GM10266 (cell line): ENCODE measurements at regions not wholly inside any gene's neighbourhood (a gene's known extent, or its start where the extent isn't known, plus 50 kb on each side); places are given as distances from the start of the nearest gene placed in this dataset.
"Not testable (repeated sequence)": the region's sequence is repeated elsewhere in the genome, so short reads cannot be mapped to it uniquely, and the experiment has no call there.

ENCODE experiments used
- DNase-seq: peaks from one replicate; pipeline ENCODE4 v3.0.0; 2012; ENCODE audit errors: extremely low spot score
- TF ChIP-seq, protein P1 (sequence below): IDR thresholded peaks from 2 replicates; pipeline ENCODE4 v1.5.1; 2012; ENCODE audit warnings: mild to moderate bottlenecking, low read depth; ENCODE audit not compliant: control insufficient read depth, insufficient read depth; ENCODE audit errors: missing control alignments

DNA sequence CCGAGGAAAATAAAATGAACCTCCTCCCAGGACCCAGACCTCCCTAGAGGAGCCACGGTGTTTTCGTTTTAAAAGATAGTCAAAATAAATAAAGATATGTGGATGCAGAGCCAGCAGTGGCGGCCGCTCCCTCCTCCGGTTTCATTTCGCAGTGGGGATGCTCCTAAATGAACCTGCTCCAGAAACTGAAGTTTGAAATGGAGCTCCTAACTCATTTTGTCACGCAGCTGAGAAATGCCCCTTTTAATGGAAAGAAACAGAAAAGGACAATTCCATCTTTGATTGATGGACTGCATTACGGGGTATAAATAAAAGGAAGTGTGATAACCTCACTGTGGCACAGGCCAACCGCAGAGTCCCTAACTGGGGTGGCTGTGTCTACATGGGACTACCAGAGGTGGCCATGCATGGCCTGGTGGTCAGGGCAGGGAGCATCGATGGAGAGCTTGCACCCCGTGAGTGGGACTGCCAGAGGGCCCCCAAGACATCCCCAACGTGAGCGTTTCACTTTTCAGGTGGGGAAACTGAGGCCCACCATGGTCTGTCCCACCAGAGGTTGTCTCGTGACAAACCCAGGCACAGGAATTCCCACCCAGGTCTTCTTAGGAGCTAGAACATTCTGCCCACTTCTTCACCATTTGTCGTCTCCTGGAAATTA is 426.6 kb downstream of the BRD1 start:
- TF ChIP-seq, protein P1, sequence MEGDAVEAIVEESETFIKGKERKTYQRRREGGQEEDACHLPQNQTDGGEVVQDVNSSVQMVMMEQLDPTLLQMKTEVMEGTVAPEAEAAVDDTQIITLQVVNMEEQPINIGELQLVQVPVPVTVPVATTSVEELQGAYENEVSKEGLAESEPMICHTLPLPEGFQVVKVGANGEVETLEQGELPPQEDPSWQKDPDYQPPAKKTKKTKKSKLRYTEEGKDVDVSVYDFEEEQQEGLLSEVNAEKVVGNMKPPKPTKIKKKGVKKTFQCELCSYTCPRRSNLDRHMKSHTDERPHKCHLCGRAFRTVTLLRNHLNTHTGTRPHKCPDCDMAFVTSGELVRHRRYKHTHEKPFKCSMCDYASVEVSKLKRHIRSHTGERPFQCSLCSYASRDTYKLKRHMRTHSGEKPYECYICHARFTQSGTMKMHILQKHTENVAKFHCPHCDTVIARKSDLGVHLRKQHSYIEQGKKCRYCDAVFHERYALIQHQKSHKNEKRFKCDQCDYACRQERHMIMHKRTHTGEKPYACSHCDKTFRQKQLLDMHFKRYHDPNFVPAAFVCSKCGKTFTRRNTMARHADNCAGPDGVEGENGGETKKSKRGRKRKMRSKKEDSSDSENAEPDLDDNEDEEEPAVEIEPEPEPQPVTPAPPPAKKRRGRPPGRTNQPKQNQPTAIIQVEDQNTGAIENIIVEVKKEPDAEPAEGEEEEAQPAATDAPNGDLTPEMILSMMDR = no peak
- DNase-seq = no peak

DNA sequence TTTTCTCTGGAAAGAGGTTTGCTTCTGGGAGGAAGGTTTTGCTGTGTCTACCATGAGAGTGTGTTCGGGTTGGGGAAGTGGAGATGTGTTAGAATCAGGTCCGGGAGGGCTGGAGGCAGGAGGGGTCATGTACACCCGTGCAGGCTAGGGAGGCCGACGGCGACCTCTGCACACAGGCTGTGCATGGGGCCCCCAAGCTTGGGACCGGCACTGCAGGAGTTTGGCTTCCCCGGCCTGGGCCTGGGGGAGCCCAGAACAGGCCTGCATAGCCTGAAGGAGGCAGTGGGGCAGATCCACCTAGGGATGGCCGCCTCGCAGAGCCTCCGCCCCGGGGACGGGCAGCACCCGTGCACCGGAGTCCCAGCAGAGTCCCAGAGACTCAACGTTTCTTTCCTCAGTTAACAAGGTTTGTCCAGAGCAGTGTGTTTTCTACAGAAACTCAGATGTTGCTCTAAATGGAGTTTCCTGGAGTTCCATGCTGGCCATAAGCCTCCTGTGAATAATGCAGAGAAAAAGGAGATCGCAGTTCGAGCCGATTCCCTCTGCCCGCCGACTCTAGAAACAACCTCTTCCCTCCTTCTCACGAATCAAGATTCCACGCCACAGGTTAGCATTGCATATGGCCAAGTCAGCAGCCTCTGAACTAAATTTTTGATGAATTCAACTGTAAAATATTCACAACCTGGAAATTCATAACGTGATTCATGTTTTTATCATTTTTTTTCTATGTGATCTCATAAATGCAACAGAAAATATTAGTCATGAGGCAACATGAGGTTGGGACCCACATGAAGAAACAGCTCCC is 427.3 kb downstream of the BRD1 start:
- DNase-seq = no peak
- TF ChIP-seq, protein P1 = no peak

DNA sequence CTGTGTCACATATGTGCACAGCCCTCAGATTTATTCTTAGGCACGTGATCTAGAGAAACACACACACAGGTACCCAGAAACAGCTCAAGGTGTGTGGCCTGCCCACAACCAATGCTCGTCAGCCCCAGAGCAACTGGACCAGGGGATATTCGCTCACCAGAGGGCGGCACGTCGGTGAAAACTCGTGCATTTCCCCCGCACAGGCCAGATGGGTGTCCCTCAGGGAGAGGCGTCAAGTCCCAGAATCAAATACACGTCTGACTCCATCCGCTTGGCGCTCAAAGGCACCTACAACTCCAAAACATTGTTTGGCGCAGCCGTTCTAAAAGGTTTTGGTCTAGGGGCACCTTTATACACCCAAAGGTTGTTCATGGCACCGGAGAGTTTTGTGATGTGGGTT is 429.0 kb downstream of the BRD1 start:
- TF ChIP-seq, protein P1 = no peak
- DNase-seq = no peak

DNA sequence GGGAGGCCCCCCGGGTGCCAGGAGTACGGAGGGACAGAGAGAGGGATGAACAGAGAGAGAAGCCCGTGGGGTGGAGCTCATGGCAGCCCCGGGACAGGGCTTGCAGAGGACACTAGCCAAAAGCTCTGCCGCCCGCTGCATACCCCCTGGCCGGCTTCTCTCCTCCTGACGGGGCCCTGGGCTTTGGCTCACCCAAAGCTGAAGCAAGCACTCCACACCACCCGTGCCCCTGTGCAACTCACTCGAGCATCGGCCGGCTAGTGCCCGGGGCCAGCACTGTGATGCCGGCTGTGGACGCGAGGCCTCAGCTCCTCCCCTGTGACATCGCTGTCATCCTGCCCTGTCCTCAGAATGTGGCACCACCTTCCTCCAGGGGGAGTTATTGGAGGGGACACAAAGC is 429.6 kb downstream of the BRD1 start:
- no peak for DNase-seq
- TF ChIP-seq, protein P1 = no peak

DNA sequence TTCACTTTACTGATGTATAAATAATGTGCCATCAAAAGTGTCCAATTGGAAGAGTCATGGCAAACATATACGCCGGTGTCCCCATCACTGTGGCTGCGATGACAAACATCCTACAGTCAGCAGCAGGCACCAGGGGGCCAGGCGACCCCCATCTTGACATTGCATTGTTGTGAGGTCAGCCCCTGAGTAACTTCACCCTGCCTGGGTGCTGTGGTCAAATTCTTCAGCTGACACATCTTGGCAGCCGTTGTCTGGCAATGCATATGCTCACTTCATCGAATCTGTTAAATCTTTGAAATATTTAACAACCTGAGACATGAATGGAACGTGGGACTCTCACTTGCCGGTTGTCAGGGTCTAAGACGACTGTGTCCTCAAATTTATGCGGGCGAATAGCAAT is 430.9 kb downstream of the BRD1 start:
- DNase-seq = no peak
- TF ChIP-seq, protein P1 = no peak

DNA sequence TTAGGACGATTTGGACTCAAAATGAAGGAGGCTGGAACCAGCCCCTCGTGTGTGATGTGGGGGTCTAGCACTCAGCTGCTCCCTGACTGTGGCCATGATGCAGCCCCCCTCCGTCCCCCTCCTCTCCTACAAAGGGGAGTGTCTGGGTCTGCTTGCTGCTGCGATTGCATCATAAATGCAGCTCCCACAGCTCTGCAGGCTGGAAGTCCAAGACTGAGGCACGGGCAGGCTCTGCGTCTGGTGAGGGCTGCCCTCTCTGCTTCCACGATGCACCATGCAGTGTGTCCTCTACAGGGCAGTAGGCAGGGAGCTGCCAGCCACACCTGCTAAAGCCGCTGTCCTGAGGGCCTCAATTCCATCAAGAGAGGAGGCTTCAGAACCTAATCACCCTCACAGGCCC is 432.1 kb downstream of the BRD1 start:
- DNase-seq = no peak
- TF ChIP-seq, protein P1 = no peak

DNA sequence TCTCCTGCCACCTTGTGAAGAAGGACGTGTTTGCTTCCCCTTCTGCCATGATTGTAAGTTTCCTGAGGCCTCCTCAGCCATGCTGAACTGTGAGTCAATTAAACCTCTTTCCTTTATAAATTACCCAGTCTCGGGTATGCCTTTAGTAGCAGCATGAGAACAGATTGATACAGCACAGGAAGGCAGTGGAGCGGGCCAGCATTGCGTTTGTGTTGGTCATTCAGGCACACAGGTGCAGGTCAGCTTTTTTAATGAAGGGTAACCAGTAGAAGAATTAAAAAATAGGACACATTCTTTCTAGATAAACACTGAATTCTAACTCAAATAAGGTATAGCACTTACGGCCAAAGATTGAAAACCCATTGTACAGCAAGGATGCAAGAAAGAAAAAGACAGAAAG is 432.6 kb downstream of the BRD1 start:
- not testable (repeated sequence) for DNase-seq
